ENCODE measurements at regions not wholly inside any gene's neighbourhood (a gene's known extent, or its start where the extent isn't known, plus 50 kb on each side); places are given as distances from the start of the nearest gene placed in this dataset.

DNA sequence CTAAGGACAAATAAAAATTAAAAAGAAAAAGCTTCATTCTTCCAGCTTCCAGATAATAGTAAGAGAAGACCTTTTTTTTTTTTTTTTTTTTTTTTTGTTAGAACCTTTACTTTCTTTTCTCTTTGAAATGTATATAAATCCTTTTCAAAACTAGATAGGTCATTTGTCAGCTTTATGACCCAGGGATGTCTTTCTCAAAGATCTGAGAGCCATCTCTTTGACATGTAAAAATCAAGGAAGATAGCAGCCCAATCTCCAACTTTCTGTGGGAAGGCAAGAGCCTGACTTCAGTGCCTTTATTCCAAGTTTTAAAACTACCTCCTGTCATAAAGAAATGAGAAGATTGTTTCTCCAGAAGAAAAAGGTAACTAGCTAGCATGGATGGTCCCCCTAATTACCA lies 203.3 kb upstream of the LRFN5 start:
- Histone ChIP-seq H3K27ac (no peak overlapping the region), H3K36me3 (no peaks in the 10 kb centered on the region), H3K4me3 (ENCODE audit: low read depth, low read length) (no peak overlapping the region), H3K27me3 (ENCODE audit: insufficient read depth, low read depth, severe bottlenecking) (peaks cover 25% of the 10 kb centered on the region), H3K9me3 (ENCODE audit: severe bottlenecking) (no peaks in the 10 kb centered on the region)
- no peak for DNase-seq
- TF ChIP-seq, protein P1, sequence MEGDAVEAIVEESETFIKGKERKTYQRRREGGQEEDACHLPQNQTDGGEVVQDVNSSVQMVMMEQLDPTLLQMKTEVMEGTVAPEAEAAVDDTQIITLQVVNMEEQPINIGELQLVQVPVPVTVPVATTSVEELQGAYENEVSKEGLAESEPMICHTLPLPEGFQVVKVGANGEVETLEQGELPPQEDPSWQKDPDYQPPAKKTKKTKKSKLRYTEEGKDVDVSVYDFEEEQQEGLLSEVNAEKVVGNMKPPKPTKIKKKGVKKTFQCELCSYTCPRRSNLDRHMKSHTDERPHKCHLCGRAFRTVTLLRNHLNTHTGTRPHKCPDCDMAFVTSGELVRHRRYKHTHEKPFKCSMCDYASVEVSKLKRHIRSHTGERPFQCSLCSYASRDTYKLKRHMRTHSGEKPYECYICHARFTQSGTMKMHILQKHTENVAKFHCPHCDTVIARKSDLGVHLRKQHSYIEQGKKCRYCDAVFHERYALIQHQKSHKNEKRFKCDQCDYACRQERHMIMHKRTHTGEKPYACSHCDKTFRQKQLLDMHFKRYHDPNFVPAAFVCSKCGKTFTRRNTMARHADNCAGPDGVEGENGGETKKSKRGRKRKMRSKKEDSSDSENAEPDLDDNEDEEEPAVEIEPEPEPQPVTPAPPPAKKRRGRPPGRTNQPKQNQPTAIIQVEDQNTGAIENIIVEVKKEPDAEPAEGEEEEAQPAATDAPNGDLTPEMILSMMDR (IDR thresholded peaks at IDR 0.05; ENCODE audit: low read depth, low read length), result no peak

DNA sequence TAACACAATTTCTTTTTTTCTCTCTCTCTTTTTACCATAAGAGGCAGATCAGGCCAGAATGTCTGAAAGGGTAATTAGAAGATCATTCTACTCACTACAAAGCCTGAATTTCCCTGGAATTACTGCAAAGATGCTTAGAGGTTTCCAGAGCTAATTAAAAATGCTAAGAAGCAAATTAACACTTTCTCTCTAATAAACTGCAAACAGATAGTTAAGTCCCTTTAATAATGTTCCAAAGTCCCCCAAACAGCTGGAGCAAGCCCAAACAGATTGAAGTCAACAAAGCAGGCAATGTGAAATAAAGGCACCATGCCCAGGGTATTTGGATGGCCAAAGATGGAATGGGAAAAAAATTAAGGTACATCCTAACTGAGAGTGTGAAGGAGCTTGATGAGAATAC lies 208.8 kb upstream of the LRFN5 start:
- Histone ChIP-seq H3K36me3 (no peaks in the 10 kb centered on the region), H3K27me3 (ENCODE audit: insufficient read depth, low read depth, severe bottlenecking) (peaks cover 25% of the 10 kb centered on the region), H3K27ac (no peak overlapping the region), H3K4me3 (ENCODE audit: low read depth, low read length) (no peak overlapping the region), H3K9me3 (ENCODE audit: severe bottlenecking) (no peaks in the 10 kb centered on the region)
- TF ChIP-seq, protein P1 (IDR thresholded peaks at IDR 0.05; ENCODE audit: low read depth, low read length), result no peak
- DNase-seq, result no peak

DNA sequence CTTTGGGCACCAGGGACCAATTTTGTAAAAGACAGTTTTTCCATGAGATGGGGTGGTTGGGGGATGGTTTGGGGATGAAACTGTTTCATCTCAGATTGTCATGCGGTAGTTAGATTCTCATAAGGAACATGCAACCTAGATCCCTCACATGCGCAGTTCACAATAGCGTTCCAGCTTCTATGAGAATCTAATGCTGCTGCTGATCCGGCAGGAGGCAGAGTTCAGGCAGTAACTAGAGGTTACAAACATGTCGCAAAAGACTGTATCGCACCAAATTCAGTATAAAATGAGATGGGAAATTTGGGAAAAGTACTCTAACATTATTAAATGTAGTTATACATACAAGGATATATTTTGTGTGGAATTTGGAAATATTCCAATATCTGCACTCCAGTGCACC lies 213.2 kb upstream of the LRFN5 start:
- peaks cover 18% of the 10 kb centered on the region for H3K27me3 ChIP-seq (ENCODE audit: insufficient read depth, low read depth, severe bottlenecking)
- H3K27ac ChIP-seq, result no peak overlapping the region
- H3K36me3 ChIP-seq, result no peaks in the 10 kb centered on the region
- no peak overlapping the region for H3K4me3 ChIP-seq (ENCODE audit: low read depth, low read length)
- H3K9me3 ChIP-seq (ENCODE audit: severe bottlenecking), result no peaks in the 10 kb centered on the region
- TF ChIP-seq, protein P1 (IDR thresholded peaks at IDR 0.05; ENCODE audit: low read depth, low read length), result no peak
- DNase-seq, result no peak

DNA sequence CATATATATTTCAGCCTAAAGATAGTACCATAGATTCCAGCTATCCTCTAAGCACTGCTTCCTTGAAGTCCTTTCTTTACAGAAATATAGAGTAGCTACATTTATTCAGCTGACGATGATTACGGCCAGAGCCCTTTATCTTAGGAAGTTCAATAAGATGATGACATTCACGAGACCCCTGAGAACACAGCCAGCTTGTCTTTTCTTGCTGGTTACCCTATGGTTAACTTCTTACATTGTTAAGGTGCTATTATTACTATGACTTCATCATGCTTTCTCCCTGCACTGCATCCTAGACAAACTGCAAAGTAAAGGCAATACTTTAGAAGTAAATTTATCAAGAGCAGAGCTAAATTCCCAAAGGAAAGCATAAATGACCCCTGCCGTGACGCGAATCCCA lies 214.4 kb upstream of the LRFN5 start:
- Histone ChIP-seq H3K4me3 (ENCODE audit: low read depth, low read length) (no peak overlapping the region), H3K36me3 (no peaks in the 10 kb centered on the region), H3K27ac (no peak overlapping the region), H3K9me3 (ENCODE audit: severe bottlenecking) (no peaks in the 10 kb centered on the region), H3K27me3 (ENCODE audit: insufficient read depth, low read depth, severe bottlenecking) (peaks cover 14% of the 10 kb centered on the region)
- TF ChIP-seq, protein P1 (IDR thresholded peaks at IDR 0.05; ENCODE audit: low read depth, low read length), result no peak
- no peak for DNase-seq

DNA sequence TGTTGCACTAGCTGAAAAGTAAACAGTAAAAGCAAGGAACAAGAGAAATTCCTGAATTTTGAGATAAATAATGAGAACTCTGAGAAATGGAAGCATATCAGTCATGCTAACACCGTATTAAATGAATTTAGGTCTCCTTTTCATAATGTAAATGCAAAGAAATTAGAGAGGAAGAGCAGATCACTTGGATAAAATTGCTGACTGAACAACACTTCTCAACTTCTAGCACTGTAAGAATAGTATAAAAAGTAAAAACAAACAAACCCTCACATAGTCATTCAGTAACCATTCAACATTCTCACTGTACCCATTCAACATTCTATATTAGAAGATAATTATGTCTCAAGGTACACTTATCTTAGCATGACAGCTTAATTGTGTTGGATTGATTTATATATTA lies 217.3 kb upstream of the LRFN5 start:
- DNase-seq, result no peak
- H3K4me3 ChIP-seq (ENCODE audit: low read depth, low read length), result no peak overlapping the region
- H3K36me3 ChIP-seq, result no peaks in the 10 kb centered on the region
- H3K9me3 ChIP-seq (ENCODE audit: severe bottlenecking), result no peaks in the 10 kb centered on the region
- TF ChIP-seq, protein P1 (IDR thresholded peaks at IDR 0.05; ENCODE audit: low read depth, low read length), result no peak
- H3K27ac ChIP-seq, result no peak overlapping the region
- H3K27me3 ChIP-seq (ENCODE audit: insufficient read depth, low read depth, severe bottlenecking), result peaks cover 18% of the 10 kb centered on the region

DNA sequence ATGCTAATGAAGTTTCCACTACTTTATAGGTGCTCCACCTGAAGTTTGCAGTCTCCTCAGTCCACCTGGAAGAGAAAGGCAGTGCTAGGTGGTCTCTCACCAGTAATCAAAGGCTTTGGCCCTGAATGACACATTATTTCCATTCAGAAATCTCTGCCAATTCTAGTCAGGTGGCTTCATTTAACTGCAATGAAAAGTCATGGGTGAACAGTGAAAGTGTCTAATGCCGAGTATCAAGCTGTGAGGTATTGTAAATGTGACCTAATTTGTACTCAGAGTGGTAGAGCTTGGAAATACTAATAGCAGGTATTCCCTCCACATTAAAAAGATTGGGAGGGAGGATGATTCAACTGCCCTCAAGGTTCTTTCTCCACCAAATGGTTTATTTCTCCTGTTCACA lies 220.9 kb upstream of the LRFN5 start:
- no peak for DNase-seq
- no peaks in the 10 kb centered on the region for H3K9me3 ChIP-seq (ENCODE audit: severe bottlenecking)
- TF ChIP-seq, protein P1 (IDR thresholded peaks at IDR 0.05; ENCODE audit: low read depth, low read length), result no peak

More for the DNA sequence above, 220.9 kb upstream of the LRFN5 start:
- Histone ChIP-seq H3K36me3 (no peaks in the 10 kb centered on the region), H3K27me3 (ENCODE audit: insufficient read depth, low read depth, severe bottlenecking) (peaks cover 27% of the 10 kb centered on the region), H3K27ac (no peak overlapping the region), H3K4me3 (ENCODE audit: low read depth, low read length) (no peak overlapping the region)

Measured in WERI-Rb-1 (cell line).